OCI-LY1 (cell line): ENCODE measurements at regions not wholly inside any gene's neighbourhood (a gene's known extent, or its start where the extent isn't known, plus 50 kb on each side); places are given as distances from the start of the nearest gene placed in this dataset.

Experiments used
- CTCF ChIP-seq: fragments of 200-600 bp; sonication (generic), shearing (Covaris generic); IDR thresholded peaks from 2 replicates; pipeline ENCODE4 v1.5.1; 2017; ENCODE audit warnings: mild to moderate bottlenecking, antibody characterized with exemption, low read length, moderate library complexity, mixed read lengths
- EZH2 ChIP-seq: fragments of 200-600 bp; sonication (generic), shearing (Covaris generic); IDR thresholded peaks from 2 replicates; pipeline ENCODE4 v1.8.0; 2017; ENCODE audit warnings: borderline replicate concordance, mixed run types, mild to moderate bottlenecking, antibody characterized with exemption, low read length, moderate library complexity, mixed read lengths

- no peak for TF ChIP-seq CTCF
- no peak for TF ChIP-seq EZH2
Observed at GRCh38 chr18:65124633-65125032, 626.2 kb upstream of the CDH7 start.
